MM.1S (cell line): ENCODE measurements at regions not wholly inside any gene's neighbourhood (a gene's known extent, or its start where the extent isn't known, plus 50 kb on each side); places are given as distances from the start of the nearest gene placed in this dataset.
"Not testable (repeated sequence)": the region's sequence is repeated elsewhere in the genome, so short reads cannot be mapped to it uniquely, and the experiment has no call there.

Experiments used
- DNase-seq: peaks from one replicate; pipeline ENCODE4 v3.0.0-alpha.2; 2015
- H2AFZ ChIP-seq: fragments of 300-600 bp; sonication (generic); 2 replicates; pipeline ENCODE4 v1.6.0; 2016; ENCODE audit warnings: antibody characterized with exemption, low read length
- H3F3A ChIP-seq: fragments of 300-600 bp; sonication (generic); 2 replicates; pipeline ENCODE4 v1.6.1; 2016; ENCODE audit warnings: mild to moderate bottlenecking, antibody characterized with exemption, low read length, moderate library complexity, mixed read lengths; ENCODE audit not compliant: insufficient read depth
- H3K27ac ChIP-seq: fragments of 300-600 bp; sonication (generic); 2 replicates; pipeline ENCODE4 v1.5.1; 2016; ENCODE audit warnings: mild to moderate bottlenecking, low read length
- H3K27me3 ChIP-seq: fragments of 300-600 bp; sonication (generic); replicated peaks from 2 replicates; pipeline ENCODE4 v1.6.0; 2016; ENCODE audit warnings: low read length; ENCODE audit not compliant: insufficient read depth
- H3K36me3 ChIP-seq: fragments of 300-600 bp; sonication (generic); replicated peaks from 2 replicates; pipeline ENCODE4 v1.6.1; 2016; ENCODE audit warnings: mild to moderate bottlenecking, low read length, mixed read lengths; ENCODE audit not compliant: insufficient read depth
- H3K4me1 ChIP-seq: fragments of 300-600 bp; sonication (generic); 2 replicates; pipeline ENCODE4 v1.6.1; 2016; ENCODE audit warnings: low read length, mixed read lengths
- H3K4me2 ChIP-seq: fragments of 300-600 bp; sonication (generic); 2 replicates; pipeline ENCODE4 v1.6.0; 2016; ENCODE audit warnings: low read depth, low read length
- H3K4me3 ChIP-seq: fragments of 300-600 bp; sonication (generic); 2 replicates; pipeline ENCODE4 v1.5.1; 2016; ENCODE audit warnings: low read length, mixed read lengths
- H3K79me2 ChIP-seq: fragments of 300-600 bp; sonication (generic); 2 replicates; pipeline ENCODE4 v1.6.1; 2016; ENCODE audit warnings: mixed run types, low read length, mixed read lengths
- H3K9ac ChIP-seq: fragments of 300-600 bp; sonication (generic); 2 replicates; pipeline ENCODE4 v1.6.1; 2016; ENCODE audit warnings: low read length, mixed read lengths
- H3K9me2 ChIP-seq: fragments of 300-600 bp; sonication (generic); replicated peaks from 2 replicates; pipeline ENCODE4 v1.6.1; 2016; ENCODE audit warnings: mild to moderate bottlenecking, low read length, mixed read lengths; ENCODE audit not compliant: insufficient read depth
- H3K9me3 ChIP-seq: fragments of 300-600 bp; sonication (generic); replicated peaks from 2 replicates; pipeline ENCODE4 v1.6.1; 2016; ENCODE audit warnings: mild to moderate bottlenecking, low read length, mixed read lengths; ENCODE audit not compliant: insufficient read depth
- H4K20me1 ChIP-seq: fragments of 300-600 bp; sonication (generic); 2 replicates; pipeline ENCODE4 v1.6.1; 2016; ENCODE audit warnings: mild to moderate bottlenecking, low read length, moderate library complexity, mixed read lengths; ENCODE audit not compliant: insufficient read depth
- EZH2 ChIP-seq: fragments of 300-600 bp; sonication (generic); optimal IDR thresholded peaks from 2 replicates; pipeline ENCODE3; 2017; ENCODE audit warnings: low read depth, mild to moderate bottlenecking, antibody characterized with exemption, low read length, mixed read lengths
- EZH2phosphoT487 ChIP-seq: fragments of 300-600 bp; sonication (generic); IDR thresholded peaks from 2 replicates; pipeline ENCODE4 v1.6.1; 2018; ENCODE audit warnings: antibody characterized with exemption, low read length
- TF ChIP-seq, protein P1 (sequence below): fragments of 300-600 bp; sonication (generic); IDR thresholded peaks from 2 replicates; pipeline ENCODE4 v1.5.1; 2016; ENCODE audit warnings: antibody characterized with exemption, low read length, mixed read lengths

DNA sequence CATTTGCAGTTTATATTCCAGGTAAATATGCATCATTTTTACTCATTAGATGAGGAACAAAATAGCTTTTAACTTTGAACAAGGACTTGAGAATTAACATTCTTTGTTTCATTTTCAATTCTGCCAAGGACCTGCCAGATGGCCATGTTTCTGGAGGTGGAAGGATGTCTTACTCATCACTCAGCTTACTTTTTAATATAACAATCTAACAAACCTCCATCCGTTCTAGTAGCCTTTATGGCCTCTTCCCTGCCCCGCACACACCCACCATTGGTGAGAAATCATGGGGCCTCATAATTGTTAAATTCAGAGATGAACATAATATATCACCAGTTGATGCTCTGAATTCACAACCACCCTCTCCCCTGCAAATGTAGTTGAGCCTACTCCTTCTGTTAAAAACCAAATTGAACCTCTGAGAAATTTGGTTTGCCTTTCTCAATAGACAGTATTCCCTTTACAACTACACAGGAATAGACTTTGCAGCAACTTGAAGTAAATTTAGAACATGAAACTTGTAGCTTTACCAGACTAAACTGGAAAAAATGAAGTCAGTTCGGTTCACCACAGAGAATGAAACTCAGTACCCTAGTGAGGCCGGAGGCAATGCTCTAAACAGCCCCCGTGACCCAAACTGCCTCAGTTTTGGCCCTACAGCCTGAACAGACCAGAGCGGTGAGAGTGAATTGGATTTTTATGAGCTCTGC is 50.1 kb upstream of the ACSL4 start:
- no peaks in the 10 kb centered on the region for H4K20me1 ChIP-seq
- H3K79me2 ChIP-seq, result no peaks in the 10 kb centered on the region
- H3F3A ChIP-seq, result peaks cover 23% of the 10 kb centered on the region
- H3K9ac ChIP-seq, result peak overlapping the region; percentile 61
- no peaks in the 10 kb centered on the region for H3K36me3 ChIP-seq
- TF ChIP-seq, protein P1, sequence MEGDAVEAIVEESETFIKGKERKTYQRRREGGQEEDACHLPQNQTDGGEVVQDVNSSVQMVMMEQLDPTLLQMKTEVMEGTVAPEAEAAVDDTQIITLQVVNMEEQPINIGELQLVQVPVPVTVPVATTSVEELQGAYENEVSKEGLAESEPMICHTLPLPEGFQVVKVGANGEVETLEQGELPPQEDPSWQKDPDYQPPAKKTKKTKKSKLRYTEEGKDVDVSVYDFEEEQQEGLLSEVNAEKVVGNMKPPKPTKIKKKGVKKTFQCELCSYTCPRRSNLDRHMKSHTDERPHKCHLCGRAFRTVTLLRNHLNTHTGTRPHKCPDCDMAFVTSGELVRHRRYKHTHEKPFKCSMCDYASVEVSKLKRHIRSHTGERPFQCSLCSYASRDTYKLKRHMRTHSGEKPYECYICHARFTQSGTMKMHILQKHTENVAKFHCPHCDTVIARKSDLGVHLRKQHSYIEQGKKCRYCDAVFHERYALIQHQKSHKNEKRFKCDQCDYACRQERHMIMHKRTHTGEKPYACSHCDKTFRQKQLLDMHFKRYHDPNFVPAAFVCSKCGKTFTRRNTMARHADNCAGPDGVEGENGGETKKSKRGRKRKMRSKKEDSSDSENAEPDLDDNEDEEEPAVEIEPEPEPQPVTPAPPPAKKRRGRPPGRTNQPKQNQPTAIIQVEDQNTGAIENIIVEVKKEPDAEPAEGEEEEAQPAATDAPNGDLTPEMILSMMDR, result no peak
- TF ChIP-seq EZH2, result no peak
- TF ChIP-seq EZH2phosphoT487, result no peak
- peaks cover 23% of the 10 kb centered on the region for H3K4me1 ChIP-seq
- no peaks in the 10 kb centered on the region for H3K27me3 ChIP-seq
- peak overlapping the region; percentile 98 for H3K27ac ChIP-seq
- DNase-seq, result peak; percentile 80
- H3K4me2 ChIP-seq, result peak overlapping the region; percentile 96
- peak overlapping the region; percentile 60 for H3K4me3 ChIP-seq
- H3K9me2 ChIP-seq, result no peaks in the 10 kb centered on the region
- no peaks in the 10 kb centered on the region for H3K9me3 ChIP-seq
- H2AFZ ChIP-seq, result peak overlapping the region; percentile 90

DNA sequence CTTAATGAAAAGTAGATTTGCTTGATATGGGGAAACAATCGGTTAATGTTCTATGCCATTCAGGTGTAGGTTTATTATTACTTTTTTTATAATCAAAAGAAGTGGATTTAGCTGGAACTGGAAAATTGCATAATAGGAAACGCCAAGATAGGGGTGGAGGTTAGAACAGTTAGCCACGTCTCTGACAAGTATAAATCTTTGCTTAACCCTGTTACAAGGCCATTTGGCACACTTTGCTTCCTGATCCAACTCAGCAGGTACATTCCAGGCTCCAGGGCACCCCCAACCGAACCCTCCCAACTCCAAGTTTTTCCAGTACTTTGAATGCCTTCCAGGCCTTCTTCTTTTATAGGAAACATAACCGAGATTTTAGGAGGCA is 50.6 kb upstream of the ACSL4 start:
- Histone ChIP-seq H3K79me2 (no peaks in the 10 kb centered on the region), H3K36me3 (no peaks in the 10 kb centered on the region), H2AFZ (peak overlapping the region; percentile 90), H3K9ac (peak overlapping the region; percentile 61; the same call in 1 of the 2 replicates), H3K9me2 (no peaks in the 10 kb centered on the region), H3K4me2 (peak overlapping the region; percentile 96), H3K27me3 (no peaks in the 10 kb centered on the region), H3K4me1 (peaks cover 23% of the 10 kb centered on the region), H3K4me3 (peak overlapping the region; percentile 60; the same call in 1 of the 2 replicates), H4K20me1 (no peaks in the 10 kb centered on the region), H3F3A (peaks cover 23% of the 10 kb centered on the region), H3K9me3 (no peaks in the 10 kb centered on the region), H3K27ac (peak overlapping the region; percentile 98)
- peak; percentile 21 for DNase-seq
- TF ChIP-seq, protein P1, result no peak
- TF ChIP-seq EZH2, result no peak
- no peak for TF ChIP-seq EZH2phosphoT487

DNA sequence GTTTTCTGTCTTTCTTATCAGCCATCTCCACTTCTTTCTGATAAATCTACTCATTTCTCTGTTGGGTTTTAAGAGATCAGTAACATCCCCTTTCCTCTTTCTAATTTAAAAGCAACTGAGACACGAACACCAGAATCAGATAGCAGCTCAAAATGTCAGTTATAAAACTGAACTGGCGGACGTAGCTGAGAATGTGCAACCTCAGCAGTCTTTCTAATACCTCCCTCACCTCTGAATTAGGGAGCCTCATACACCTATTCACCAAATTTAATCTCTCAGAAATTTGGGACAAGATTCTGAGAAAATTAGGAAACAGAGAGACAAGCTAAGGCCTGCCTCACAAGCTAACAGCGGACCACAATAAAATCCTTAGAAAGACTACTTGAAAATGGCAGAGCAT is 52.0 kb upstream of the ACSL4 start:
- no peak overlapping the region for H3K9ac ChIP-seq
- no peak overlapping the region for H3K4me2 ChIP-seq
- peaks cover 23% of the 10 kb centered on the region for H3F3A ChIP-seq
- no peaks in the 10 kb centered on the region for H4K20me1 ChIP-seq
- H2AFZ ChIP-seq, result no peak overlapping the region
- no peaks in the 10 kb centered on the region for H3K9me3 ChIP-seq
- no peaks in the 10 kb centered on the region for H3K27me3 ChIP-seq
- H3K9me2 ChIP-seq, result no peaks in the 10 kb centered on the region
- H3K27ac ChIP-seq, result no peak overlapping the region
- no peaks in the 10 kb centered on the region for H3K79me2 ChIP-seq
- no peaks in the 10 kb centered on the region for H3K36me3 ChIP-seq
- H3K4me3 ChIP-seq, result no peak overlapping the region
- no peak for DNase-seq
- H3K4me1 ChIP-seq, result peaks cover 23% of the 10 kb centered on the region
- TF ChIP-seq EZH2phosphoT487 (no peak), EZH2 (no peak)
- TF ChIP-seq, protein P1, result no peak

DNA sequence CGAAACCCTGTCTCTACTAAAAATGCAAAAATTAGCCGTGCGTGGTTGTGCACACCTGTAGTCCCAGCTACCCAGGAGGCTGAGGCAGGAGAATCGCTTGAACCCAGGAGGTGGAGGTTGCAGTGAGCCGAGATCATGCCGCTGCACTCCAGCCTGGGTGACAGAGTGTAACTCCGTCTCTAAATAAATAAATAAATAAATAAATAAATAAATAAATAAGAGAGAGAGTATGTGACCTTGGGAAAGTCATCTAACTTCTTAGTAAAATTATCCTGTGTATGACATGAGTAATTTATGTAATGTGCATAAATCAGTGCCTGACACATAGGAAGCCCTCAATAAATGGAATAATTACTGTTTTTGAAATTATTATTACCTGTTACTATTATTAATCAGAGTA is 57.5 kb upstream of the ACSL4 start:
- H3K27me3 ChIP-seq, H3K9me2 ChIP-seq, H4K20me1 ChIP-seq: not testable (repeated sequence)

More for the DNA sequence above, 57.5 kb upstream of the ACSL4 start:
- not testable (repeated sequence) for H3K79me2 ChIP-seq, H3K9ac ChIP-seq, DNase-seq, H3K4me2 ChIP-seq, H3K4me1 ChIP-seq, H3K36me3 ChIP-seq, H3K9me3 ChIP-seq, H3F3A ChIP-seq, H3K27ac ChIP-seq, H2AFZ ChIP-seq, H3K4me3 ChIP-seq
